ENCODE measurements at regions not wholly inside any gene's neighbourhood (a gene's known extent, or its start where the extent isn't known, plus 50 kb on each side); places are given as distances from the start of the nearest gene placed in this dataset.

GRCh38 chr13:85969331-85969730, 170.1 kb upstream of the SLITRK6 start:
- no TSS peak for BruUV-seq (replicated peaks)
- no peak for FAIRE-seq
- in situ Hi-C loops (cut with HindIII; ENCODE audit: extremely low pct_ligation_motif_present, low pct_unique_long_range_greater_than_20kb), result no loop called here

More at GRCh38 chr13:85969331-85969730, 170.1 kb upstream of the SLITRK6 start:
- no peaks in the 10 kb centered on the region for H3K36me3 ChIP-seq (replicated peaks in 1 of 2; ENCODE audit: control insufficient read depth in 1 of 2, insufficient read depth in 2 of 2, low read length in 2 of 2)
- no peaks in the 10 kb centered on the region for H3K9me3 ChIP-seq (ENCODE audit: low read length)
- H3K4me1 ChIP-seq (ENCODE audit: insufficient read depth, low read length), result no peaks in the 10 kb centered on the region
- H2AFZ ChIP-seq (ENCODE audit: low read length), result no peak overlapping the region
- H3K4me2 ChIP-seq (ENCODE audit: low read depth, low read length), result no peak overlapping the region
- TF ChIP-seq, protein P1, sequence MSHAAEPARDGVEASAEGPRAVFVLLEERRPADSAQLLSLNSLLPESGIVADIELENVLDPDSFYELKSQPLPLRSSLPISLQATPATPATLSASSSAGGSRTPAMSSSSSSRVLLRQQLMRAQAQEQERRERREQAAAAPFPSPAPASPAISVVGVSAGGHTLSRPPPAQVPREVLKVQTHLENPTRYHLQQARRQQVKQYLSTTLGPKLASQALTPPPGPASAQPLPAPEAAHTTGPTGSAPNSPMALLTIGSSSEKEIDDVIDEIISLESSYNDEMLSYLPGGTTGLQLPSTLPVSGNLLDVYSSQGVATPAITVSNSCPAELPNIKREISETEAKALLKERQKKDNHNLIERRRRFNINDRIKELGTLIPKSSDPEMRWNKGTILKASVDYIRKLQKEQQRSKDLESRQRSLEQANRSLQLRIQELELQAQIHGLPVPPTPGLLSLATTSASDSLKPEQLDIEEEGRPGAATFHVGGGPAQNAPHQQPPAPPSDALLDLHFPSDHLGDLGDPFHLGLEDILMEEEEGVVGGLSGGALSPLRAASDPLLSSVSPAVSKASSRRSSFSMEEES (CRISPR knock-in tag; IDR thresholded peaks at IDR 0.05), result no peak
- TF ChIP-seq ZNF20 (CRISPR knock-in tag; IDR thresholded peaks at IDR 0.05) (no peak), REL (CRISPR knock-in tag; conservative IDR thresholded peaks at IDR 0.05) (no peak), BHLHE40 (IDR thresholded peaks at IDR 0.05; ENCODE audit: low read length) (no peak), ZNF431 (CRISPR knock-in tag; IDR thresholded peaks at IDR 0.05; ENCODE audit: borderline replicate concordance, low read depth) (no peak), TBL1XR1 (IDR thresholded peaks at IDR 0.05; ENCODE audit: borderline replicate concordance, low read length, partially characterized antibody) (no peak), TOE1 (CRISPR knock-in tag; IDR thresholded peaks at IDR 0.05) (no peak), HDAC6 (IDR thresholded peaks at IDR 0.05; ENCODE audit: low read depth, low read length) (no peak), LRRFIP1 (CRISPR knock-in tag; conservative IDR thresholded peaks at IDR 0.05) (no peak), ZNF547 (CRISPR knock-in tag; IDR thresholded peaks at IDR 0.05) (no peak), PBX2 (CRISPR knock-in tag; IDR thresholded peaks at IDR 0.05) (no peak), JUNB (CRISPR knock-in tag; IDR thresholded peaks at IDR 0.05; ENCODE audit: borderline replicate concordance) (no peak), ZMYM4 (CRISPR knock-in tag; IDR thresholded peaks at IDR 0.05) (no peak)
- TF ChIP-seq, protein P2, sequence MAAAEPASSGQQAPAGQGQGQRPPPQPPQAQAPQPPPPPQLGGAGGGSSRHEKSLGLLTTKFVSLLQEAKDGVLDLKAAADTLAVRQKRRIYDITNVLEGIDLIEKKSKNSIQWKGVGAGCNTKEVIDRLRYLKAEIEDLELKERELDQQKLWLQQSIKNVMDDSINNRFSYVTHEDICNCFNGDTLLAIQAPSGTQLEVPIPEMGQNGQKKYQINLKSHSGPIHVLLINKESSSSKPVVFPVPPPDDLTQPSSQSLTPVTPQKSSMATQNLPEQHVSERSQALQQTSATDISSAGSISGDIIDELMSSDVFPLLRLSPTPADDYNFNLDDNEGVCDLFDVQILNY (CRISPR knock-in tag; conservative IDR thresholded peaks at IDR 0.05), result no peak
- TF ChIP-seq, protein P3, sequence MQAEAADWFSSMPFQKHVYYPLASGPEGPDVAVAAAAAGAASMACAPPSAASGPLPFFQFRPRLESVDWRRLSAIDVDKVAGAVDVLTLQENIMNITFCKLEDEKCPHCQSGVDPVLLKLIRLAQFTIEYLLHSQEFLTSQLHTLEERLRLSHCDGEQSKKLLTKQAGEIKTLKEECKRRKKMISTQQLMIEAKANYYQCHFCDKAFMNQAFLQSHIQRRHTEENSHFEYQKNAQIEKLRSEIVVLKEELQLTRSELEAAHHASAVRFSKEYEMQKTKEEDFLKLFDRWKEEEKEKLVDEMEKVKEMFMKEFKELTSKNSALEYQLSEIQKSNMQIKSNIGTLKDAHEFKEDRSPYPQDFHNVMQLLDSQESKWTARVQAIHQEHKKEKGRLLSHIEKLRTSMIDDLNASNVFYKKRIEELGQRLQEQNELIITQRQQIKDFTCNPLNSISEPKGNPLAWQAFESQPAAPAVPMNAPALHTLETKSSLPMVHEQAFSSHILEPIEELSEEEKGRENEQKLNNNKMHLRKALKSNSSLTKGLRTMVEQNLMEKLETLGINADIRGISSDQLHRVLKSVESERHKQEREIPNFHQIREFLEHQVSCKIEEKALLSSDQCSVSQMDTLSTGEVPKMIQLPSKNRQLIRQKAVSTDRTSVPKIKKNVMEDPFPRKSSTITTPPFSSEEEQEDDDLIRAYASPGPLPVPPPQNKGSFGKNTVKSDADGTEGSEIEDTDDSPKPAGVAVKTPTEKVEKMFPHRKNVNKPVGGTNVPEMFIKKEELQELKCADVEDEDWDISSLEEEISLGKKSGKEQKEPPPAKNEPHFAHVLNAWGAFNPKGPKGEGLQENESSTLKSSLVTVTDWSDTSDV (CRISPR knock-in tag; IDR thresholded peaks at IDR 0.05), result no peak
- no peak for ATAC-seq
- H3K4me3 ChIP-seq (replicated peaks in 1 of 3; ENCODE audit: insufficient read depth in 1 of 3, low read depth in 2 of 3, low read length in 3 of 3), result no peak overlapping the region
- no peak for DNase-seq (ENCODE audit: low spot score)
- ChIA-PET POLR2A (no interaction called here), CTCF (ENCODE audit: low intra/inter-chr PET ratio, low total read pairs) (no interaction called here)
- H3K9ac ChIP-seq (ENCODE audit: insufficient read depth, low read depth, low read length), result no peak overlapping the region
- no peaks in the 10 kb centered on the region for H3K27me3 ChIP-seq (ENCODE audit: control insufficient read depth in 1 of 2, insufficient read depth in 2 of 2, low read length in 2 of 2)
- no peak overlapping the region for H3K27ac ChIP-seq (ENCODE audit: extremely low read length, insufficient read depth, low read length)
- H4K20me1 ChIP-seq (ENCODE audit: insufficient read depth, low read length), result no peaks in the 10 kb centered on the region
- intact Hi-C loops (cut with micrococcal nuclease; ENCODE audit: unreplicated experiment), result no loop called here
- H3K79me2 ChIP-seq (ENCODE audit: insufficient read depth, low read length), result no peaks in the 10 kb centered on the region

Measured in HepG2 (cell line).